Suprapubic skin (tissue), 4 donors: ENCODE measurements at regions not wholly inside any gene's neighbourhood (a gene's known extent, or its start where the extent isn't known, plus 50 kb on each side); places are given as distances from the start of the nearest gene placed in this dataset.

Experiments used
- POLR2A ChIP-seq, 2 donors: fragments of 450-650 bp; IDR thresholded peaks; one replicate each; pipeline ENCODE4 v1.6.1; 2017; ENCODE audit warnings: antibody characterized with exemption in 2 of 2, mild to moderate bottlenecking in 2 of 2, moderate library complexity in 2 of 2
- POLR2AphosphoS5 ChIP-seq, 3 donors: sonication (generic); formaldehyde crosslinking; IDR thresholded peaks; one replicate each; pipeline ENCODE4 v1.6.1; 2017; ENCODE audit warnings: antibody characterized with exemption in 3 of 3
- TF ChIP-seq, protein P1 (sequence below), 2 donors: fragments of 200-600 bp in 1 of 2; fragments of 450-650 bp in 1 of 2; sonication (generic) in 1 of 2; IDR thresholded peaks; one replicate each; pipeline ENCODE4 v1.5.1; 2016 to 2019; ENCODE audit warnings: antibody characterized with exemption in 2 of 2, mild to moderate bottlenecking in 1 of 2, moderate library complexity in 1 of 2

- TF ChIP-seq, protein P1, sequence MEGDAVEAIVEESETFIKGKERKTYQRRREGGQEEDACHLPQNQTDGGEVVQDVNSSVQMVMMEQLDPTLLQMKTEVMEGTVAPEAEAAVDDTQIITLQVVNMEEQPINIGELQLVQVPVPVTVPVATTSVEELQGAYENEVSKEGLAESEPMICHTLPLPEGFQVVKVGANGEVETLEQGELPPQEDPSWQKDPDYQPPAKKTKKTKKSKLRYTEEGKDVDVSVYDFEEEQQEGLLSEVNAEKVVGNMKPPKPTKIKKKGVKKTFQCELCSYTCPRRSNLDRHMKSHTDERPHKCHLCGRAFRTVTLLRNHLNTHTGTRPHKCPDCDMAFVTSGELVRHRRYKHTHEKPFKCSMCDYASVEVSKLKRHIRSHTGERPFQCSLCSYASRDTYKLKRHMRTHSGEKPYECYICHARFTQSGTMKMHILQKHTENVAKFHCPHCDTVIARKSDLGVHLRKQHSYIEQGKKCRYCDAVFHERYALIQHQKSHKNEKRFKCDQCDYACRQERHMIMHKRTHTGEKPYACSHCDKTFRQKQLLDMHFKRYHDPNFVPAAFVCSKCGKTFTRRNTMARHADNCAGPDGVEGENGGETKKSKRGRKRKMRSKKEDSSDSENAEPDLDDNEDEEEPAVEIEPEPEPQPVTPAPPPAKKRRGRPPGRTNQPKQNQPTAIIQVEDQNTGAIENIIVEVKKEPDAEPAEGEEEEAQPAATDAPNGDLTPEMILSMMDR (IDR thresholded peaks at IDR 0.05), result no peak
- no peak for TF ChIP-seq POLR2A (IDR thresholded peaks at IDR 0.05)
- TF ChIP-seq POLR2AphosphoS5 (IDR thresholded peaks at IDR 0.05), result no peak
These were observed 145.6 kb upstream of the ZNF32 start for GRCh38 chr10:43794181-43794815.
